CD4-positive, alpha-beta T cell treated with Interleukin-4 for 1 hour (primary cell): ENCODE measurements at regions not wholly inside any gene's neighbourhood (a gene's known extent, or its start where the extent isn't known, plus 50 kb on each side); places are given as distances from the start of the nearest gene placed in this dataset.

Source experiments
- DNase-seq, 2 donors: peaks; one replicate each; pipeline ENCODE4 v3.0.0-alpha.2; 2020 to 2022

DNA sequence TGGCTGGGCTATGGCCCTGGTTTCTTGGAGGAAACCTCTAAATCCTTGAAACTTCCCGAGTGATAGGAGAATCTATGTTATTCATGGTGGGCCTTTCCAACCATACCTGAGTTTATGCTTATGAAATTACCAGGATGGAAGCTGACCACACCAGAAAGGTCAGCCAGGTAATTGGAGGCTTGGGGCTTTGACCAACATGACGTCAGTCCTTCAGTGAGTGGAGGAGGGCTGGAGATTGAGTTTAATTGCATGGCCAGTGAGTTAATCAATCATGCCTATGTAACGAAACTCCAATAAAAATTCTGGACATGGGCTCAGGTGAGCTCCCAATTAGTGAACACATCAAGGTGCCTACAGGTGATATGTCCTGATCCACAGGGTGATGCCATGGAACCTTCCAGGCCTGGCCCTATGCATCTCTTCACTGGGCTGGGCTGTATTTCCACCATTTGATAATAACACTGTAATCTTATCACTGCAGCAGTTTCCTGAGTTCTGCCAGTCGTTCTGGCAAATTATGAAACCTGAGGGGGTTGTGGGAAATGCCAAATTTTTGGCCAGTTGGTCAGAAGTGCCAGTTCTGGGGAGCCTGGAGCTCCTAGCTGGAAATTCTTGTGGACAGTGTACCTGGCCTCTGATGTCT lies 106.5 kb downstream of the CDH26 start:
- no peak for DNase-seq

- no peak for DNase-seq
Observed at GRCh38 chr20:60065741-60066437, 107.7 kb downstream of the CDH26 start.

DNA sequence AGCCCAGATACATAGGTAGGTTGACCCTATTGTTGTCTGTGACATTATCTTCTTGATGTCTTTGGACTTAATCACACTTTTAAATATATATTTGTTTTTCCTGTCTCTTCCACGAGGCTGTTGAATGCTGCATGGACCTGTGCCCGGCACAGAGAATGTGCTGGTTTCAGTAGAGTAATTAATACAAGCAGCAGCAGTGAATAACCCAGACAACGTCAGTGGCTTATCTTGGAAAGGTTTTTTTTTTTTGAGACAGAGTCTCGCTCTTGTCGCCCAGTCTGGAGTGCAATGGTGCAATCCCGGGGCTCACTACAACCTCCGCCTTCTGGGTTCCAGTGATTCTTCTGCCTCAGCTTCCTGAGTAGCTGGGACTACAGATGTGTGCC lies 108.2 kb downstream of the CDH26 start:
- no peak for DNase-seq

DNA sequence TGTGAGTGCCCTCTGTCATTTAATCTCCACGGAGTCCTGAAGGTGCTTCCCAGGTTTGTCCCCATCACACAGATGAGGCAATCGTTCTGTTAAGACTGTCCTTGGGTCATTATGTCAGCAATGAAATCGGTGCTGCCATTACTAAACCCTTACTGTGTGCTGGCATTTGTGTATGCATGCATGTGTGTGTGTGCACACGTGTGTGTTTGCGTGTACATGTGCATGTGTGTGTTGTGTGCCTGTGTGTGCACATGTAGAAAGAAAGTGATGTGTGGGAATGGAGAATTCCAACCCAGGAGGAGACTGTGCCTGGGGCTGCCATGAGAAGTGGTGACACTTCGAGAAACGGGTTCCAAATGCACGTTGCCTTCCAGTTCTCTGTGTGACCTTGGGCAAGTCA lies 110.3 kb downstream of the CDH26 start:
- DNase-seq, result no peak

- DNase-seq, result no peak
Observed at GRCh38 chr20:60069656-60070055, 111.4 kb downstream of the CDH26 start.

GRCh38 chr20:60070791-60071190 lies 112.6 kb downstream of the CDH26 start:
- DNase-seq, result no peak

DNA sequence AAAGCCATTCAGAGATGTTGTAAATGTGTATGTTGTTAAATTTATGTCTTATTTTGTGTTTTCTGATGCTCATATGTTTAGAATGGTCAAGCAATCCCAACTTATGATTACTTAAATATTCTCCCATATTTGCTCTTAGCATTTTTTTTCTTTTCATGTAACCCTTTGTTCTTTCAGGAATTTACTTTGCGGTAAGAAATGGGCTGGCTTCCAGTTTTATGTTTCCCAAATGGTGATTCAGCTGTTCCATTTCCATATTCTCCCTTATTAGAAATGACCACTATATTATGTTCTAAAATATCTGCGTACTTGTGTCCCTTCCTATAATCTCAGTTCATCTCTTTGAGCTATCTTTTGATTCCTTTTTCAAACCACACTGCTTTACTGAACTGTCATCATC lies 113.7 kb downstream of the CDH26 start:
- DNase-seq, result no peak

- no peak for DNase-seq
Observed at GRCh38 chr20:60073086-60073485, 114.9 kb downstream of the CDH26 start.

DNA sequence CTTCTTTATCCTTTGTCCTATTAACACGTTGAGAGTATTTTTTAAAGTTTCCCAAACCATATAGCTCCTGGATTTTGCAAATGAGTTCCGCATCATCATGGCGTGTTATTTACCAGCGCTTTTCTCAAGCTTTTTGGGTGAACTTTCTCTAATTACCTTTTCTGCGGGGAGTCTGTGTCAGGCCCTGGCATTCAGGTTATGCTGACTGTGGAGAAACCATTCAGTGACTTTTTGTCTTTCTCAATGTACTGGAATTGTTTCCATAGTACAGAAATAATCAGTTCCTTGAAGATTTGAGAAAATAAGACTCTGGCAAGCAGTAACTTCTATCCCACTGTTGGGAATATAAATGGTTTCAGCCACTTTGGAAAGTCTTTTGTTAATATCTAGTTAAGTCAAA lies 115.3 kb downstream of the CDH26 start:
- no peak for DNase-seq

- no peak for DNase-seq
Observed at GRCh38 chr20:60074276-60074675, 116.1 kb downstream of the CDH26 start.

DNA sequence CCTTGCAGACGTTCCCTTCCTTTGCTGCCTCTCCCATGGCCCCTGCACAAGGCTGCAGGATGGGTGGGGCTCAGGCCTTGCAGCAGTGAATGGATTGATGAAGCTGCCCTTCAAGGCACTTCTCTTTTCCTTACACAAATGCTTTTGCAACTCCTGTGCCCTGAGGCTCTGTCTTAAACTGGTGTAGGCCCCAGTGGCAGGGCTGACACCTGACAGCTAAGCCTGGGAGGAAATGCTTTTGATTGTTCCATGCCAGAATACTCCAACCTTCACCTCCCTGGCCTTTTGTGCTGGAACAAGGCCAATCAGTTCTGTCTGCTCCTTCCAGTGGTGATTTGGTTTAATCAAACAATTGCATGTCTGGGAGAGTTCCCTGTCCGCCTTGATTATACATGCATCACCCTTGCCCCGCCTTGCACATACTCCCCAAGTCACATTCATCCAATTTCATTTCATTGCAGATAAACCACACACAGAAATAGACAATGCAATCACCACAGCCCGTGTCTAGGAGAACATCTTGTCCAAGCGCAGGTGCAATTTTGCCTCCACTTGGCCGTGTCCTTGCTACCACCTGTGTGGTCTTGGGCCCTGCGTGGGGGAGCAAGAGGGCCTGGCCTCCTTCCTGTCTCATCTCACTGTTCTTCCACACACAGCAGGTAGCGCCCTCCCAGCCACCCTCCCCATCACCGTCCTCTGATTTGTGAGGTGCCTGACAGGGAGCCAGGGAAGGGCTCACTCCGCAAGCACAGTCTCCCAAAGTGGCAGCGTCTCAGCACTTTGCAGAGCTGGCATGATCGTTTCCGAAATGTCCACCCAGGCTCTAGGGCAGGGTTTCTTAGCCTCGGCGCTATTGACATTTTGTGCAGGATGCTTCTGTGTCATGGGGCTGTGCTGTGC lies 120.4 kb downstream of the CDH26 start:
- DNase-seq, result no peak

GRCh38 chr20:60080401-60080800 lies 122.2 kb downstream of the CDH26 start:
- no peak for DNase-seq

GRCh38 chr20:60085551-60086132 lies 127.4 kb downstream of the CDH26 start:
- DNase-seq, result no peak

GRCh38 chr20:60086821-60087562 lies 128.8 kb downstream of the CDH26 start:
- no peak for DNase-seq

- no peak for DNase-seq
Observed at GRCh38 chr20:60087563-60088105, 129.4 kb downstream of the CDH26 start.

DNA sequence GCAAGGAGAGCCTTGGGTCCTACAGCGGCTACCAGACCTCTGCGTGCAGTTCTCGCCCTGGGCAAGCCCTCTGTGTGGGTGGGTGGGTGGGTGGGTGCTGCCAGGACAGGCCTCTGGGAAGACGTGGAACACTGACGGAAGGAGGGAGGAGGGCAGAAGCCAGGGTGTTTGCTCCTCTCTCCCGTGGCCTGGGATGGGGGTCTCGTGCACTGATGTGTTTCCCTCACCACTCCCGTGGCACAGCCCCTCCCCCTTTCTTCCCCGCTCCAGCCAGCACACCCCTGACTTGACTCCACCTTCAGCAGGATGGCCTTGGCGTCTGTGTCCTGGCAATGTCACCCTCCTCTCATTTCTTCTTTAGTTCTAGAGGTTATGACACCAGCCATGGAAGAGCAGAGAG lies 130.0 kb downstream of the CDH26 start:
- DNase-seq, result no peak

DNA sequence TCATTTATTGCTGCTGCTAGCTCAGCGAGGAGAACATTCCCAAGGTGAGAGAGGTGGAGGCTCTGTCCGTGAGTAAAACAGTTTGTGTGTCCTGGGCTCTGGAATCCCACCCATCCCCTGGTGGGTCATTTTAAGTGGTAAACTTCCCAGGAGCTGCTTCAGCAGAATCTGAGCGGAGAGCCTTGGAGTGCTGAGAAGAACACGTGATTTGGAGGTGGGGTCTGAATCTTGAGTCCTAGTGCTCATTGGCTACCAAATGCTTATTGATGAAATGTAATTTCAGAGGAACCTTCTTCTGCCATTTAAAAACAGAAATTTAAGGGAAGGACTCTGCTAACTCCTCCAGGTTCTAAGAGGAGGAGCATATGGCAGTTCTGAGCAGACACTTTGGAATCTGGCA lies 132.4 kb downstream of the CDH26 start:
- no peak for DNase-seq

DNA sequence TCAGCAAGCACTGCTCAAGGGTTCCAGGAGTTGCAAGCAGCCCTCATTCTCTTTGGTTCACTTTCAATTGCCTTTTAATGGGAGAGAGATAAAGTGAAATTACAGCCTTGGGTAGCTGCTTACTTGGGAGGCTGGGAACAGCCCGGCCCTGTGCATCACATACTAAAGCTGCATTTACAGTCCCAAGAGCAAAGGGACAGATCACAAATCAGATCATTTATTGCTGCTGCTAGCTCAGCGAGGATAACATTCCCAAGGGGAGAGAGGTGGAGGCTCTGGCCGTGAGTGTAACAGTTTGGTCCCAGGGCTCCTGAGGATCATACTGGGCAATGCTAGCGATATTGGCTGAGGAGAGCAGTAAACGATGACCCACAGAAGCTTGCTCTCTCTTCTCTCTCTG lies 133.1 kb downstream of the CDH26 start:
- DNase-seq, result no peak

DNA sequence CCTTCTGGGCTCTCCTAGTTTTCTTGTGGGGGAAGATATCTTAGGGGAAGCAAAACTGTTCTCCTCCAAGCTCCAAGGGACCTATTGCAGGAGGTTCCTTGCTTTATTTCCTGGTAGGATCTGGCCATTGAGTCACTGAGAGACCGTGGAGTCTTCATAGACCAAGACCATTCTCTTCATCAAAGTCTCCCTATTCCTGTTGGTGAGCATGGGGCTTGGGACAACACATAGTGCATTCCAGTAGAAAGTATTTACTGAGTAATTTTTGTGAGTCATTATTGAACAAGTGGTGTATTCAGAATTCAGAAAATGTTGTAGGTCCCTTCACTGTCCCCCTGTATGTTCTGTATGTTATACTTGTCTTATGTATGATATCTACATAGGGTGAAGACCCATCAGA lies 133.6 kb downstream of the CDH26 start:
- DNase-seq, result no peak

DNA sequence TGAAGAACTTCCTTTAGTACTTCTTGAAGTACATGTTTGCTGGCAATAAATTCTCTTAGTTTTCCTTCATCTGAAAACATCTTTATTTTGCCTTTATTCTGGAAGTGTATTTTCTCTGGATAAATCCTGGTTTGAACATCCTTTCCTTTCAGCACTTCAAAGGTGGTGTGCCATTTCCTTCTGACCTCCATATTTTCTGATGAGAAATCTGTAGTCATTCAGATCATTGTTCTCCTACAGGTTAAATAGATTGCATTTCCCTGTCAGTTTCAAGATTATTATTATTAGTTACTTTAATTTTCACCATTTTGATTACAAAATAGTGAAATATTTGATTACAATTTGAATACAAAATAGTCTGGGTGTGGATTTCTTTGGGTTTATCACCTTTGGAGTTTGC lies 134.5 kb downstream of the CDH26 start:
- no peak for DNase-seq

DNA sequence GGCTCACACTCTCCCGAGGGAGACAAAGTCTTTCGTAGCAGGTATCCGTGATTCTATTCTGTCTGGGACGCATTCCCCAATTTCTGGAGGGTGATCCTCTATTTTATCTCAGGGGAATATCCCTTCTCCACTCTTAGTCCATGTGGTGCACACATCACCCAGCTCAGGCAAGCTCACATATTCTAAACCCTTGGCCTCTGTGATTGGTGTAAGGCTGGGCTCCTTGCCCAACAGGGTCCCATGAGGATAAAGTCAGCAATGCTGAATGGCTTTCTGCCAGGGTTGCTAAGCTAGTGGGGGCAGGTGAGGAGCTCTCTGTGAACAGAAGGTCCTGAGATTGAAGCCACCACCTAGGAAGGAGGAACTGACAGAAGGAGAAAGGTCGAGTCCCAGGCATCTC lies 137.2 kb downstream of the CDH26 start:
- no peak for DNase-seq

GRCh38 chr20:60096166-60096565 lies 137.9 kb downstream of the CDH26 start:
- DNase-seq, result no peak

GRCh38 chr20:60097285-60097684 lies 139.1 kb downstream of the CDH26 start:
- DNase-seq, result peak in 1 of 2 donors; percentile 23
